GM19395 (cell line): ENCODE measurements at regions not wholly inside any gene's neighbourhood (a gene's known extent, or its start where the extent isn't known, plus 50 kb on each side); places are given as distances from the start of the nearest gene placed in this dataset.
"Not testable (repeated sequence)": the region's sequence is repeated elsewhere in the genome, so short reads cannot be mapped to it uniquely, and the experiment has no call there.

Source experiments
- ATAC-seq: cut with Tn5 transposase; IDR thresholded peaks from one replicate; pipeline ENCODE4 v1.9.1; 2021; ENCODE audit warnings: mild to moderate bottlenecking, moderate library complexity; ENCODE audit not compliant: unreplicated experiment

- no peak for ATAC-seq
These were observed 59.2 kb downstream of the EMX2 start for GRCh38 chr10:117601716-117602115.

DNA sequence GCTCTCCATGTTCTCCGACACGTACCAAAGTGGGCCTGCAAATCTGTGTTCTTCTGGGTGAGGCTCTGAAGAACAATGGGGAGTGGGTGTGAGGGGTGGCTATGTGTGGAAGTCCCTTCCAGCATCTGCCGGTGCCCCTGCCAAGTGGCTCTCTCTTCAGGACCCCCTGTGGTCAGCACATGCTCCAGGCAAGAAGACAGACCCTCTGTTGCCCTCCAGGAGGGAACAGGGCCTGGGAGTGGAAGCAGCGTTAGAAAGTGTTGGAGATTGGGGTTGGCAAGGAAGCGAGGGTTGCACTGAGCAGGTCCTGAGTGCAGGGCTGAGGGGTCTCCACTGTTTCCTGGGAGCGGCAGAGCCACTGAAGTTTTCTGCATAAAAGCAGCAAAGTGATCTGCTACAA lies 60.5 kb downstream of the EMX2 start:
- ATAC-seq, result no peak

DNA sequence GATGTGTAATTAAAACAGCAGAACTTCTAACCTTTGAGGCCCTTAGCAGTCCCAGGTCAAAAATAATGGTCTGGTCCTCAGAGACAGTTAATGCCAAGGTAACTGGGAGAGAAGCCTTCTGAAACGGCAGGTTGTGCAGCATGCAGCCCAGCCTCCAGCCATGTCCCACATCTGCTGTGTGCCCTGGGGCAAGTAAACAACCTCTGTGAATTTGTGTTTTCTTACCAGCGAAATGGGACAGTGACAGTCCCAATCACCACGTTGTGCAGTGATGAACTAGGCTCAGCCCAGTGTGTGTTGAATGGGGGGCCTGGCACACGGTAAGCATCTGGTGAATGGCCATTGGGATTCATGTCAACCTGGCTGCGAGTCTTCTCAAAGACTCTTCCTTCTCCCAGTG lies 61.2 kb downstream of the EMX2 start:
- ATAC-seq, result no peak

DNA sequence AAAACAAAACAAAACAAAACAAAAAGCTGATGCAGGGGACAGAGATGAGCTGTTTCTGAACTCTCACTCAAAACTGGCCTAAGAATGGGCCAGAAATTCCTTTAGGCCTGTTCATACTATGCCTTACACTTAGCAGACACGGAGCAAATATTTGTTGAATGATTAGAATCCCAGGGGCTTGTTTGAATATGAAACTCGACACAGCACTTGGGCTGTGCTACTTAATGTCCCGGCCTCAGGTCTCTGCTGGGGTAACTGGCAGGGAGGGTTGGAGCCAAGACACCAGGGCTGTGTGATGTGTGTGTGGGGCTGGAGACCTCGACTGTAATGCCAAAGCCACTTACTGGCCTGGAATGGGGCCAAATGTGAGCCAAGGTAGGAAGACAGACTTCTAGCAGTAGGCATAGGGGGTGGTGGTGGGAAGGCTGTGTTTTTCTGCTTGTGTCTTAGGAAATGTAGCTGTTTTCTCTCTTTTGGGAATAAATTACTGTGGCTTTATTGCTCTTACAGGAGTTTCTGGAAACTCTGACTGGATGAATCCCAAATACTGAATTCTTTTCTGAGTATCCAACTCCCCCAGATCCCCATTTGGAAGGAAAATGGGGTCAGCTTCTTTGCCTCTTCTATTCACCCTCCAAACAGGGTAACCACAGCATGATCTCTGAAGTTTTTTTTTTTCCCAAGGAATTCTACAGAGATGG lies 66.7 kb downstream of the EMX2 start:
- no peak for ATAC-seq

GRCh38 chr10:117609796-117610170 lies 67.2 kb downstream of the EMX2 start:
- no peak for ATAC-seq

GRCh38 chr10:117610321-117610720 lies 67.8 kb downstream of the EMX2 start:
- ATAC-seq, result no peak

GRCh38 chr10:117612113-117612512 lies 69.6 kb downstream of the EMX2 start:
- no peak for ATAC-seq

DNA sequence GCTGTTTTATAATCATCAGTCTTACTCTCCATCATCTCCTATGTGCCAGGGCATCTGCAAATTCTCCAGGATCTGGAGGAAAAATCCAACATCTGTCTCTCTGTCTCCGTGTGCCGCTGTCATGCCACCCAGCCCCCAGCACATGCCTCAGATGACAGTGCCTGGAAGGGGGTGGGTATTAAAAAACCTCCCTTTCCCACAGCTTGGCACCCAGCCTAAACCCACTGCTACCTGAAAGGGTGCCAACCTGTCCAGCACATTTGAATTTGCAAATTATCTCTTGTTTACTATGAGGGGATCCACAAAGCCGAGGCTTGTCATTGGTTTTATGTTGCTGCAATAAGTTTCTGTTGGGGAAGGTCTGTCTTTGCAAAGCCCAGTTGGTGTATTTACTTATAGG lies 73.1 kb downstream of the EMX2 start:
- no peak for ATAC-seq

GRCh38 chr10:117616179-117616578 lies 73.6 kb downstream of the EMX2 start:
- peak; percentile 78 for ATAC-seq

- no peak for ATAC-seq
These were observed 74.5 kb downstream of the EMX2 start for GRCh38 chr10:117617086-117617485.

DNA sequence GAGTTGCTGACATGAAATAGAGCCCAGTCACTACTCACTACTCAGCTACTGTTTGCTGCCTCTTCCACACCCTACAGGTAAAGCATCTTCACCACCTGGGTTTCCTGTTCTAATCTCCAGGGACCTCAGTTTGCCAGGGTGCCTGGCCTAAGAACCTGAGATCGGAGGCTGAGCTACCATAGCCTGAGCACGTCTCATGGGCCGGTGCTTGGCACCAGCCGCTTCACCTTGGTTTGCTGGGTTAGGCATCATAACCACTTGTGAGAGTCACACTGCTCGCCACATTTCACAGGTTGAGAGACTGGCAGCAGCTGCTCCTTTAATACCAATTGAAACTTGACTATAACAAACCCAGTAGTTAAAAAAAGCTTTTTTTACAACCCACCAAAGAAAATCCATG lies 75.1 kb downstream of the EMX2 start:
- no peak for ATAC-seq

DNA sequence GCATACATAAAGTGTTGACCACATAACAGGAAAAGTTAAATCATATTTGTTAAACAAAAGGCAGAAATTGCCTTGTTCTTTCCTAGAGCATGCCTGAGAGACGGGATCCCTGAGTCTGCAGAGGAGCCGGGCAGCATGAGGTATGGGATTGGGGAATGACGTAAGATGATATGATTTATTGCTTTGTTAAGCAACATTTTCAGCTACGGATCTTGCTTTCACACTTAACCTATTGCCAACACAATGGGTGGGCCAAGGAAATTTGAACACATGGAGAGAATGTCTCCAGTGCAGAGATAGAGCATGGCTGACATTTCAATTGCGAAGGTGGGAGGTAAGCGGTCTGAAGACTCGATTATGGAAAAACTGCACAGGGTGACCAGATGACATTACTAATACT lies 76.7 kb downstream of the EMX2 start:
- no peak for ATAC-seq

DNA sequence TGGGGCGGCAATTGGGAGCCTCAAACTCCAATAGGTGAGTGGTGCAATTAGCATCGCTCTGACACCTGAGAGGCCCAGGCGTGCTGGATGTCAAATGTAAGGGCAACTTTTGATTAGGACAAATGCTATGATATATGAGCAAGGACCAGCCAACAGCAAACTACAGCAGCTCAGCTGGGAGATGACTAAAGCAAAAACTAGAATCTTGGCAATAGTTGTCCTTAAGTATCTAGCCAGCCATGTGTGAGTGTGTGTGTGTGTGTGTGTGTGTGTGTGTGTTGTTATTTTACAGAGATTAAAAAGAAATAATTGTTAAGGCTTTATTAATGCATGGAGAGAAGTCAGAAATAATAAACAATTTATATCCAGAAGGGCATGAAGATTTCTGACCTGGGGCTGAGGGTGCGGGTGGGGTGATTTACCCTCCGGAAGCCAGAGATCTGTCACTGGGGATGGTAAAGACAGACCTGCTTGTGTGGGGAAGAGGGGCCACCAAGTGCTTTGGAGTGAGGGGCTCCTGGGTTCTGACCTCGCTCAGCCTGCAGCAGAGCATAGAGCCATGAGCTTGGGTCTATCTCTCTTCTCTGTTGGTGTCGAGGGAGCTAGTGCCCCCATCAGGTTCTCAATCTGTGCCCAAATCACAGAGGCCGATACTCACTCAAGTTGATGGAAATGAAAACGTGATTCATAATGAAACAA lies 77.3 kb downstream of the EMX2 start:
- no peak for ATAC-seq

DNA sequence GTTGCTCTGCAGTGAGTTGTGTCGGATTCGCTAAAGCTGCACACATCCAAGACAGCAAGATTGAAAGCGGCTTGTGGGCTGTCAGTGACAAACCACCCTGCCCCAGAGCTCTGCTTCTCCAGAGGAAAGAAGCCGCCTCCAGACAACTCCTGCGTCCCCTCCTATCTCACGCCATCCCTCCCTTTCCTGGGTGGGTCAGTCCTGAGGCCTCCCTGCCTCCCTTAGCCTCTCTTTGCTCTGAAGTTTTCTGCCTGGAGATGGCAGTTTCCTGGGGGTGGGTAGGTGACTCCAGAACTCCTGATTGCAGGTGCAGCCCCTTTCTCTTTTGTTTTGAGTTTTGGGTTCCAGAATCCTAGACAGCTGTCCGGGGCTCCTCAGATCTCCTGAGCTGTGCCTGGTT lies 78.7 kb downstream of the EMX2 start:
- ATAC-seq, result no peak

- ATAC-seq, result no peak
These were observed 79.4 kb downstream of the EMX2 start for GRCh38 chr10:117621795-117622420.

DNA sequence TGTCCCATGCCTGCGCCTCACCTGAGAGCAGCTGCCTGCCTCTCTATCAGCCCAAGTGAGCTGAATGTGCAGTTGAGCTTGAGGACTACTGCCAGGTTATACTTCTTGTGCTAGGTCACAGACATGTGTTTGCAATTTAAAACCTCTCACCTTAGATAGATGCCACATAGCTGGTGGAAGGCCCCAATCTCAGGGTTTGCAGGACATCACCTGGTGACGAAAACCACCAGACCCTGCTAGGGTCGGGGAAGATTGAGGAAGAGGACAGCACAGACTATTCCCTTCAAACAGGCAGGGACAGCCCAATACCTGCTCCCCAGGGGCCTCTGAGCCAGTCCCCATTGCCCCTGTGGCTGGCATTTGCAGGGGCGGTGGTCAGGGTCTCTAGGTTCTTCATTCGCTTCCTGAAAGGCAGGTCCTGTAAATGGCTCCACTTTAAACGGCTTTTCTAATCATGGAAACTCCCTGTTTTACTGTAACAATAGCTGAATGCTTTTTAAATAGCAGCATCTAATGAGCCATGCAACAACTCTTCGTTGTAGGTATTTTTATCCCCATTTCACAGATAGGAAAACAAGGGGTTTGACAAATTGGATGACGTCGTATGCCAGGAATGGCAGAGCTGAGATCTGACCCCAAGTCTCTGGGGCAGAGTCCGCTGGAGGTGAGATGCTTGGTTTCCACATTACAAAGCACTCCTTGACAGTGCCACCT lies 80.1 kb downstream of the EMX2 start:
- no peak for ATAC-seq

- ATAC-seq, result no peak
These were observed 83.7 kb downstream of the EMX2 start for GRCh38 chr10:117626228-117626627.

- ATAC-seq, result no peak
These were observed 85.0 kb downstream of the EMX2 start for GRCh38 chr10:117627561-117627960.

- not testable (repeated sequence) for ATAC-seq
These were observed 87.2 kb downstream of the EMX2 start for GRCh38 chr10:117629717-117630116.

DNA sequence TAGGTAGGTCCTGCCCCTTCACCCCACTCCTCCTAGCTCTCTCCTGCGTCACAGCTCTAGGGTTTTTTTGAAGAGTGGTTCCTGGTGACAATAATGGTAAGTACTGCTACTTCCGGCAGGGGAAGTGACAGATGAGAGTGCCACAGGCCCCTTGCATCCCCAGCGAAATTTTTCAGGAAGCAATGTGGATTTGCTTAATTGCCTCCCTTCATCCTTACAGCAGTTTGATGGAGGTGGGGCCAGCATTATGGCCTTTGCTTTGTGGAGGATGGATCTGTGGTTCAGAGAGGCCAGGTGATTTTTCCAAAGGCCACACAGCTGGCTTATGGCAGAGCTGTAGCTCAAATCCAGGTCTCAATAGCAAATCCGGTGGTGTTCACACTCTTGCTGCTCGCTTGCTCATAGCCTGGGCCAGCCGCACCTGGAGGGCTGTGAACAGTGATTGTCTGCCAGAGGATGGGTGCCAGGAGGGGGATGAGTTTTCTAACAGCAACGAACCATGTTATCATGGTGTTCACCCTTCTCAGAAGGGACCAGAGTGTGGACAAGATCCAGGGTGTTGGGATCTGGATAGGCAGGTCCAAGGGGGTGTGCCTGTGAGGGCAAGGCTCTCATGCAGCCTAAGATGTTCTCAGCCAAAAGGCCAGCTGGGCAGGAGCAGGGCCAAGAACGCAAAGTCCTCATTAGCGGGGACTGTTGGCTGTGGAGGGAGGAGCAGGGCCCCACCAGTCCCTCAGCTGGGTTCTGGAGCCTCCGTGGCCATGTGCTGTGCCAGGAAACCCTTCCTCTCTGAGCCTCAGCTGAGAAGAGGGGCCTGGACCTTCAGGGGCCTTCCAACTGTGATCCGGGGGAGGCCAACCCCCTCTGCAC lies 89.0 kb downstream of the EMX2 start:
- ATAC-seq, result no peak

DNA sequence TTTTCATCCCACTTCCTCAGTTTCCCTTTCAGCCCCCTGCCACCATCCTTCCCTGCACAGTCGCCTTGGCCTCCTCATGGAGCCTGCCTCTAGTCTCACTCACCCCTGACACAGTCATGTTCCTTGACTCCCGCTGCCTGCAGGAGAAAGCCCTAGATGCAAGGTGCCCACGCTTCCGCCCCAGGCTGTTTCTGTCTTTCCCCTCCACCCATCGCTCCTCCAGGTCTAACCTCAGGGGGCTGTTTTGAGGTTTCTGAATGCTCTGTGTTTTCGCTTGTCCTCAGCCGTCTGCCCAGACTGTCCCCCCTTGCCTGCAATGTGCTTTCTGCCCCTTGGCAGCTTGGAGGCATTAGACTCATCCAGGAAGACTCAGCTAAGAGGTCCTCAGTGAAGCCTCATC lies 89.9 kb downstream of the EMX2 start:
- no peak for ATAC-seq
